ENCODE measurements at regions not wholly inside any gene's neighbourhood (a gene's known extent, or its start where the extent isn't known, plus 50 kb on each side); places are given as distances from the start of the nearest gene placed in this dataset.

GRCh38 chr10:78768876-78769275 lies 299.9 kb upstream of the ZMIZ1 start:
- Histone ChIP-seq H3K27me3 (no peaks in the 10 kb centered on the region), H3K27ac (no peak overlapping the region), H3K4me3 (no peak overlapping the region), H3K36me3 (replicated peaks in 1 of 2) (no peaks in the 10 kb centered on the region), H3K4me1 (replicated peaks in 1 of 2) (peaks cover 6 to 7% of the 10 kb centered on the region in 2 donors), H3K9me3 (replicated peaks in 1 of 3) (no peaks in the 10 kb centered on the region)
- 58 to 82% (median 69%) methylated on average over 4 to 5 of the region's 5 CpGs for WGBS, 4 donors
- no peak for DNase-seq
- TF ChIP-seq POLR2A (IDR thresholded peaks at IDR 0.05) (no peak), CTCF (IDR thresholded peaks at IDR 0.05) (no peak)
- intact Hi-C loops (cut with DNase I): no loop called here

- Histone ChIP-seq H3K4me3 (no peak overlapping the region), H3K27ac (no peak overlapping the region), H3K4me1 (replicated peaks in 1 of 2) (peaks cover 6 to 7% of the 10 kb centered on the region in 2 donors), H3K27me3 (no peaks in the 10 kb centered on the region), H3K9me3 (replicated peaks in 1 of 3) (no peaks in the 10 kb centered on the region), H3K36me3 (replicated peaks in 1 of 2) (no peaks in the 10 kb centered on the region)
- no peak for DNase-seq
- intact Hi-C loops (cut with DNase I): no loop called here
- WGBS, 4 donors: 96 to 98% (median 96%) methylated on average over 5 of the region's 5 CpGs
- TF ChIP-seq CTCF (IDR thresholded peaks at IDR 0.05) (no peak), POLR2A (IDR thresholded peaks at IDR 0.05) (no peak)
Observed at GRCh38 chr10:78769526-78769925, 299.2 kb upstream of the ZMIZ1 start.

- Histone ChIP-seq H3K36me3 (replicated peaks in 1 of 2) (no peaks in the 10 kb centered on the region), H3K27me3 (no peaks in the 10 kb centered on the region), H3K4me1 (replicated peaks in 1 of 2) (peaks cover 6 to 7% of the 10 kb centered on the region in 2 donors), H3K4me3 (no peak overlapping the region), H3K9me3 (replicated peaks in 1 of 3) (no peaks in the 10 kb centered on the region), H3K27ac (peak overlapping the region in 2 of 5 donors; percentile 24 to 73)
- no peak for TF ChIP-seq CTCF (IDR thresholded peaks at IDR 0.05)
- DNase-seq: no peak
- intact Hi-C loops (cut with DNase I): no loop called here
- WGBS, 4 donors: 94 to 97% (median 95%) methylated on average over 16 of the region's 16 CpGs
Observed at GRCh38 chr10:78770167-78771090, 298.3 kb upstream of the ZMIZ1 start.

GRCh38 chr10:78771260-78771659 lies 297.5 kb upstream of the ZMIZ1 start:
- Histone ChIP-seq H3K27ac (peak overlapping the region in 4 of 5 donors; percentile 24 to 73 (median 65)), H3K9me3 (replicated peaks in 1 of 3) (no peaks in the 10 kb centered on the region), H3K4me3 (no peak overlapping the region), H3K27me3 (no peaks in the 10 kb centered on the region), H3K36me3 (replicated peaks in 1 of 2) (no peaks in the 10 kb centered on the region), H3K4me1 (replicated peaks in 1 of 2) (peaks cover 6 to 7% of the 10 kb centered on the region in 2 donors)
- DNase-seq: peak in 5 of 7 donors; percentile 51 to 66 (median 52)
- WGBS, 4 donors: 54 to 75% (median 56%) methylated on average over 4 to 7 of the region's 7 CpGs
- TF ChIP-seq POLR2A (IDR thresholded peaks at IDR 0.05): no peak
- intact Hi-C loops (cut with DNase I): no loop called here
